ENCODE measurements at regions not wholly inside any gene's neighbourhood (a gene's known extent, or its start where the extent isn't known, plus 50 kb on each side); places are given as distances from the start of the nearest gene placed in this dataset.

DNA sequence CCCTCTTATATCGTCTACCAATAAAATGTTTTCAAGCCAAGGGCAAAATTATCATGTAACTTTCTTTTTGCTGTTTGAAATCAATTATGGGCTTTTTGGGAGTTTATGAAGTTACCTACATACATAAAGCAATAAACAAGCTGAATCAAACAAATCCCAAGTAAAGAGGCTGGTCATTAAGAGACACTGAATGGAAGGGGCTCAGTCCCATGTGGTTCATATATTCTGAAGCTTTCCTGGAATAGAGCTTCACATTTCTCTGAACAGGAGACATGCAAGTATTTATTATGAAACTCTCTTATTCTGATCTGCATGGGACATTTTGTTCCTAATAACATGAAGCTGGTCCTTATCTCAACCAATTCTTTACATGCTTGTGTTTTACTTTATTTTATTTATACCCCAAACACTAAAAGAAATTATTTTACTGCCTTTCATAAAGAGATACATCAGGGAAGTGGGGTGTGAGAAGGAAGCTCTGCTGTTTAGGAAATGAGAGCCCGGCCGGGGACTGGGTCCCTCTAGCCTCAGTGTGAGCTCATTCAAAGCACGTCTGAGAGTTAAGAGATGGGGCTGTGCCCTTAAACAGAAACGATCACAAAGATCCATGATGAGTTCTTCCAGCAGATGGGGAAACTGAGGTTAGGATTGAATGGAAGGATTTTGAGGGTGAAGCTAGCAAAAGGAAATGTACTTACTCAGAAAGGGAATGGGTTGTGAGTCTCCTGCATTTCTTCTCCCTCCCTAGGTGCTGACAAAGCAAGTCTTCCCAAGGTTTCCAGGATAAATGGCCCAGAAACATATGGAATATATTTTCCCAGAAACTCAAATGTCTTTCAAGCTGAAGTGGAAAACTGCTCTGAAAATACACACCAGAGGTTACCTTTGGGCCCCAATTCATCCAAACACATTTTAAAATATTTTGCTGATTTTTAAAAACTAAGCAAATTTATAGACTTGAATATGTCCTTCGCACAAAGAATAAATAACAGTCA lies 93.1 kb upstream of the LNX1 start:
- no peak for FAIRE-seq

DNA sequence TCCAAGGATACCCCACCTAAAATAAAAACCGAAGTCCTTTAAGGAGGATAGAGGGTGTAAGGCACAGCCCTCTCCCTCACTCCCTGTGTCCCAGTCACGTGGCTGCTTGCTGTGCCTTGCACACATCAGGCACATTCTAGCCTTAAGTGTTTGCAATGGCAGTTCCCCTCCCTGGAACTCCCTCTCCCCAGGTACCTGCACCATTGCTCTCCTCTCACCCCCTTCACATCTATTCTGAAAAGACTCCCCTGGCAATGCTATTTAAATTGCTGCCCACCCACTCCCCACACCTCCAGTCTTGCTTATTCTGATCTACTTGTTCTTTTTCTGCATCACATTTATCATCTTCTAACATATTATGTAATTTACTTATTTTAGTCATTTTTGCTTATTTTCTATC lies 91.6 kb upstream of the LNX1 start:
- no peak for FAIRE-seq

DNA sequence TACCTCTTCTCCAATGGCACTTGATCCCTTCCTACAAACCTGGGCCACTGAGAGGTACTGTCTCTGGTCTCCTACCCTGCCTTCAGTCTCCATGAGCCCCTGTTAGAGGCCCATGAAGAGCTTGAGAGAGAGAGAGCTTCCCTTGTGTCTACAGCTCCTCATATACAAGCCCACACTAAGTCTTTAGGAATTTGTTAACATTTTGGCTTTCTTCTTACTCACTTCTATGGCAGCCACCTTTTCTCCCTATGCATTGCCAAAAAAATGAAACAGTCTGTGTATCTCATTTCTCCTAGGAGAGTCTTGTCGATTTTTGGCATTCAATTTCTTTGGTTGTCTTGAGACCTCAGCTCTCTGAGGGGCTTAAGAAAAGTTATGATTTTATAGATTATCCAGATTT lies 90.9 kb upstream of the LNX1 start:
- FAIRE-seq: no peak

DNA sequence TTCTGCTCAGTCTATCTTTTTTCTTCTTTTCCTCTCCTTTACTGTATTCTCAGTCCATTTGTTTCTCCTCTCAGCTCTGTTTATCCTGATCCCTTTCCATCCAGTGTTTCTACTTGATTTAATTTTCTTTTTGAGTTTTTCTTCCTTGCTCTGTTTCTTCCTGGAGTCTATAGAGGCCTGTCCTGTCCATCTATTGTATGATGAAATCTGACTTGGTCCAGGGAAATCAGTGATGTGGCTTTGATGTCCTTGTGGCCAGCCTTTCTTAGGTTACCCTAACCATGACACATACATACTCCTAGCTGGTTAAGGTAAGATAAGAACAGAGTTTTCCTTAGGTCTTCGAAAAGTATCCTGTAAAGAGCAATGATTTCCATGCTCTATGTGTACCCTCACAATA lies 89.3 kb upstream of the LNX1 start:
- FAIRE-seq: no peak

DNA sequence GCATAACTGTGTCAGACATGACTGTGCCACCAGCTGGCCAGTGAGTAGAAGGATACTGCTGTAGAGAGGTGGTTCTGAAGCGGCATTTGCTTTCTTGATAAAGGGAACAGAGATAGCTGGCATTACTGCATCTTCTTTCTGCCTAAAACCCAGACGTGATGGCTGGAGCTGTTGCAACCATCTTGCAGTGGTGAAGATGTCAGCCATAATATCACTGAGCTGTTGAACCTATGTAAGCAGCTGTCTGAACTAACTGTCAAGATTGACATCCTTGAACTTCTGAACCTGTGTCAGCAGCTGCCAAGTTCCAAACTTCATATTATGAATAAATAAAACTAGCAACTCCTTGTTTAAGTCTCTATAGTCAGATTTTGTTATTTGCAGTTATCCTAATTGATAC lies 88.9 kb upstream of the LNX1 start:
- FAIRE-seq: no peak

DNA sequence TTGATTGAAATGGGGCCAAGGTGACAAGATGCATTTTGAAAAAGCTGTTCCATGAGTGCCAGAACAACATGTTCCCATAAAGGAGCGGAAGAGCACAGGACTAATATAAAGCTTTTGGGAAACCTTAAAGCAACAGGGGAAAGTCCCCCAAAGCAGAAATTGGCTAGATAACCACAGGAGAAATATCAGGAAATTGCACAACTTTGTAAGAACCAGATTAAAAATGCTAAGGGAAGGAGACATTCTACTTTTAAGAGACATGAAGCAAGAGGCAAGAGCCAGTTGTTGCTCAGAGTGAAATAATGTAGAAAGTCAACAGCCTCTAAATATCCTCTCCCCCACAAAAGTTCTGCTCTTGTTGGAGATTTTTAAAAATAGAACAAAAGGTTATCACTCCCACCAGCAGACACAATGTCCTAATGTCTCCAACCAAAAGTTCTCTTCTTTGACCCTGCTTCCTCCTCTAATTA lies 85.2 kb upstream of the LNX1 start:
- FAIRE-seq: no peak

DNA sequence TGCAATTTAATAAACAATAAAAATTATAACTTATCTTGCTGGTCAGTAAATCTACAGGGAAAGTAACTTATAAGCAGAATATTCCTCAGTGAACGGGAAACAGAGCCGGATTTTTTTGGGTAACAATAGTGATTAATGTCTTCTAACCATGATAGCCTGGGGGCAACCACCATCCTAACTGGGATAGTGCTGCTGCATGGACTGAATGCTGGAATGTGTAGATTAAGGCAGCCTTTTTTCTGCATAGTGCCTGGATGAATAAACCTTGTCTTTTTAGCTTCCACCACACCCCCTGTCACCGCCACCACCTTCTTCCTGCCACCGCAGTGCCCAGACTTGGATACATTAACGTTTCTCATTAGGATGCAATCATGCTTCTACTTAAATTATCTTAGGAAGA lies 83.6 kb upstream of the LNX1 start:
- FAIRE-seq: no peak

DNA sequence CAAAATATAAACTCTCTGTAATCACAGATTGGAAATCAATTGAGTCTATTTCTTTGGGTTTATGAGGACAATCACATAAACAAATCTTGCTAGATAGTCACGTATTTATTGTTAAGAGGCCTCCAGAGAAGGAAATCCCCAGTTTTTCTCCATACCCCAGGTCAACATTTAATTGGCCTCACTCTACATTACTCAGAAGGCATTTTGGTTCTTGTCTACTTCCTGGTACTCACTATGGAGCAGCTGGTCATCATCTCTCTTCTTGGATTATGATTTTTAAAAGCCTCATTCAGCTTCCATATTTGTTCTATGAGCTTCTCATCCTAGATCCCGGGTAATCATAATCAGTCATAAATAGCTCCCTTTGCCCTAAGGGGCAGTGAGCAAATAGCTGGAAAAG lies 81.6 kb upstream of the LNX1 start:
- FAIRE-seq: no peak

DNA sequence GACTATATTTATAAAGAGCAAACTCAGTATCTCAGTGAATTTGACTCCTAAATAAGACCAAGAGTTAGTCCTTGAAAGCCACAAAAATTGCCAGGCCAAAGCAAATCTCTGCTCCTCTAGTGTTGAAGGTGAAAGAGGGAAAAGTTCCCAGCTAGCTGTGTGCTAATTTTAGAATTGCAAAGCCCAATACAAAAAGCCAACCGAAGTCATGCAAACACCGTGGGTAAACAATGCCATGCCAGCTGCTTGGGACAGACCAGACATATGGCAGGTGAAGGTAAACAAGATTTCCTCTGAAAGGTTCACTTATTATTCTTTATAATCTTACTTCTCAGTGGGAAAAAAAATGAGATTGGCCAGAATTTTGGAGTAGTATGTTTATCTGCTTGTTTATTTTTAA lies 80.5 kb upstream of the LNX1 start:
- no peak for FAIRE-seq

DNA sequence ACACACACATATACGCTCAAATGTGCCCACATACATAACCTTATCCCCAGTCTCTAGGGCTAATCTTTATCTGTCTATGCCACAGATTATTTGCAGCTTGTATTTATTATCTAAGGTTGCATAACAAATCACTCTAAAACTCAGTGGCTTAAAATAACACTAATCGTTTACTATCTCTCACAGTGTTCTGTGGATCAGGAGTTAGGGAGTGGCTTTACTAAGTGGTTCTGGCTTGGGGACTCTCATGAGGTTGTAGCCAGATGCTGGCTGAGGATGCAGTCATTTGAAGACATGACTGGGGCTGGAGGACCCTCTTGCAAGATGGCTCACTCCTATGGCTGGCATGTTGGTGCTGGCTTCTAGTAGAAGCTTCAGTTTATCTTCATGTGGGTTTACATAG lies 68.5 kb upstream of the LNX1 start:
- no peak for FAIRE-seq

DNA sequence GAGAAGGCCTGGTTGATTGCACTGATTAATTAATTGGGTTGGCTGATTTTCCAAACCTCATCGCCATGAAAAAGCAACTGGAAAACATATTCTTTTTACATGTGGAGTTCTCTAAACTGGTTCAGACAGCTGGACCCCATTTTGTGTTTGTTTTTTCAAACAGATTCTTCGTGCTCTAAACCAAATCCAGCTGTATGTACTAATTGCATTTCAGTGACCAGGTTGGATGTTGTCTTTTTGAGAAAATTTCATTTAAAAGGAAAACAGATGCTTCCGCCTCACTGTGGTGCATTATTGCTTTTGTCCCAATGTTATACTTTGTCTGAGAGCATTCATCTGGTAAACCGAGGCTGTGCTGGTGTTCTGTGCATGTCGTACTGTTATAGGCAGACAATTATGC lies 67.8 kb upstream of the LNX1 start:
- no peak for FAIRE-seq

DNA sequence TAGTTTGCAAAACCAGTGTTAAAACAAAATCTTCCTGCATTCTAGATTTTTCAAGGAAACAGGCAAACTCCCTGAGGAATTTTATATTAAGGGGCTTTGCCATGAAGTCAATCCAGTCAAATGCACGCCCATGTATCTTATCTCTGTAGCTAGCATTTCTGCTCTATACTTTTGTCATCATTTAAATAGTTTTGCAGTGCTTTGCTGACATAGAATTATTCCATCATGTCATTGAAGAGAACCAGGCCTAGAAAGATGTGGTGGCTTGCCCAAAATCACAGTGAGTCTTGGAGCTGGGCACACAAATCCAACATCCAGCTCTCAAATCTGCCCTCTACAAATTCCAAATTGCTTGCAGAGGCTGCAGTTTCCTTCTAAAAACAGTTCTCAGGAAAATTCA lies 66.7 kb upstream of the LNX1 start:
- FAIRE-seq: no peak

DNA sequence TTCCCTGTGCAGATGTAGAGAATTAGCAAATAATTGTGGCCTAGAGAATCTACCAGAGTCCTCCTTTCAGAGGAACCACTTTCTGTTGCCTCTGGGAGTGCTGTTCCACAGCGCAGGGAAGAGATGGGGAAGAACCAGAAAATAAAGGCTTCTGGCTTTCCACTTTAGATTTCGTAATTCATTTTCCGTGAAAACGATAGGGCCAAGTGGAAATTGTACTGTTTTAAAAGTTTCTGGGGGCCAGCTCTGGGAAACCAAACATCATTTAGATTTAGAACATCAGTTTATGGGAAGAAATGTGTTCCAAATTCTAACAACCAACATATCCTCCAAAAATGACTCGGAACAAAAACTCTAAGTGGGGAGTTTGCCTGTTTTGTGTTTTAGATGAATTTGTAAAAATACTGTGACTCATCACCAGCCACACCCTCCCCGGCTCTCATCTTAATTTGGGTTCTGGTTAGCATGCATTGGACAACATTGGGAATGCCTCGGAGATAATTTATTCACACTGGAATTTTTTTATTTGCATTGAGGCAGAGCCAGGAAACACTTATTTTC lies 65.2 kb upstream of the LNX1 start:
- no peak for FAIRE-seq

DNA sequence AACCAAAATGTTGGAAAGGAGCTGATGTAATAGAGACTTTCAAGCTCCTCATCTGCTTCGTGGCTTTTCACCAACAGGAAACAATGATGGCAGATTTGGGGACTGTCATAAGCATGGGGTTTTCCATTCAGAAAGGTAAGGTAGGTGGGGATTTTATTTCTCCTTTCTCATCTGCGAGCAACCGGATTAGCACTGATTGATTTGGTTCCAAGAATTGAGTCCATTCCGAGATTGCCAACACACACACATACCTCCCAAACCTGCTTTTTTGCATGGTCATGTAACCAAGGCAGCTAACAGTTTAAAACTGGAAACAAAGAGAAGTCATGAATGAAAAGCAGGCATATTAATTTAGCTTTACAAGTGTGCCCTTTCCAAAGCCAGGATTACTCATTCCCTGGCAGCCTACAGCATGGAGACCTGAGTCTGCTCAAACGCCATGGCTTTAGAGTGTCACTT lies 63.0 kb upstream of the LNX1 start:
- FAIRE-seq: no peak

DNA sequence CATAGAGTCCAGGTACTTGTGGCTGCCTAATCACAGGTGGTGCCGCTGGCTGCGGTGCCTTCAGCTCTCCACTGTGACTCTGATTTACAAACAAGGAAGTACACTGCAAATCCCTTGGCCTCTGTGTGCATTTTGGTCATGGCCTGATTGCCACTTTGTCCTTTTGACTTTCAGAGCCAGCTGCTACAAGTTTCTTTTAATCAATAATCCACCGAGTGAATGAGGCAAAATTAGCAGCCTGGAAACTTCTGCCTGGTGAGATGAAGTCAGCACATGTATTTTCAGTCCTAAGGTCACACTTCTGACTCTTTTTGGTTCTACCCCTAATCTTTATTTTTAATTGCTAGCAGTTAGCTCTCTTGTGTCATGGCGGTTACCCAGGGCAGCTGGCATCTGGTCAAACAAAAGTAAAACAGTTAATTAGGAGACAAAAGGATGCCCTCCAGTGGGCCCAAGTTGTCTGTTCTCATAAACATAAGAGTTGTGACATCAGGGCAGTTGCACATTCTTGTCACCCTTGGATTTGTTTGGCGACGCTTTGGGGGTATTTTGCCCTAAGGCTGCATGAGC lies 62.3 kb upstream of the LNX1 start:
- FAIRE-seq: no peak

DNA sequence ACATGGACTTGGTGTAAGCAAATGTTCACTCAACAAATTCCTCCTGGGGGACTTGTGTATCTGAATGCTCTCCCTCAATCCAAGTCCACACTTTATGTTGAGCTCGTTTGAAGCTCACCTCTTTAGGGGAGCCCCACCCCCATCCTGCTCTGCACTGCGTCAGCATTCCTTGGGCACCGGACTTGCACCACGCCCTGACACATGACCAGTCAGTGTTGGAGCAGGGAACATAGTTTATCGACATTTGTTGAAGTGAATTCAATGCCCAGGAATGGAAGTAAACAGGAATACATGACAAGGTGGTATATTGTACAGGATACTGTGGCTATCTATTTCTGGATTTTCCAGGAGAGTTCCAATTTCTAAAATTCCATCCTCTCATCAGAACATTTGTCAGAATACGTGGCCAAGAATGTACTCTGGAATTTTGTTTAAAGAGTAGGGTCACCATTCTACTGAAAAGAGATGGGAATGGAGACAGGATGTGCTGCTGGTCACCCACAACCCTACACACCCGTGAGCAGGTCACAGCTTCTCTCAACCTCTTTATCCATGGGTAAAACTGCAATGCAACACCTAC lies 60.0 kb upstream of the LNX1 start:
- FAIRE-seq: no peak

DNA sequence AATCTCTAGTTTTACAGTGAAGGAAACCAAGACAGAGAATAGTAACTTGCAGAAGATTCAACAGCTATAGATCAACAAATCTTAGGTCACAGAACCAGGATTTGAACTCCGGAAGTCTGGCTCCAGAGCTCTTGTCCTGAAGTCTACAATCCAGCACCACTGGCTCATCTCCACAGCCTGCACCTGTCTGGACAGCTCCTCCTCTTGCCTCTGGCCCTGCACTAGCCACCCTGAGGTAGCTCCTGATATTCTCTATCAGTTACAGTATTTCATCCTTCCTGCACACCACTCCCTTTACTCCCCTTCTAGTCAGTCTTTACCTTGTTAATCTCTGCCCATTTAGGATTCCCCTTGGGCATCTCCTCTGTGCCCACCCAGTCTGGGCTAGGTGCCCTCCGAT lies 58.1 kb upstream of the LNX1 start:
- no peak for FAIRE-seq

DNA sequence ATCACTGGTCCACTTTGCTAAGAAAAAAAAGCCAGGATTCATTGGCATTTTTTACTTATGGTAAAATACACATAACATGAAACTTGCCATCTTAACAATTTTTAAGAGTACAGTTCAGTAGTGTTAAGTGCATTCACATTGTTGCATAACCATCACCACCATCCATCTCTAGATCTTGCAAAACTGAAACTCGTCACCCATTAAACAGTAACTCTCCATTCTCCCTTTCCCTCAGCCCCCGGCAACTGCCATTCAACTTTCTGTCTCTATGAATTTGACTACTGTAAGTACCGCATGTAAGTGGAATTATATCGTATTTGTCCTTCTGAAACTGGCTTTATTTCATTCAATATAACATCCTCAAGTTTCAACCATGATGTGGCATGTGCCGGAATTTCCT lies 56.3 kb upstream of the LNX1 start:
- no peak for FAIRE-seq

DNA sequence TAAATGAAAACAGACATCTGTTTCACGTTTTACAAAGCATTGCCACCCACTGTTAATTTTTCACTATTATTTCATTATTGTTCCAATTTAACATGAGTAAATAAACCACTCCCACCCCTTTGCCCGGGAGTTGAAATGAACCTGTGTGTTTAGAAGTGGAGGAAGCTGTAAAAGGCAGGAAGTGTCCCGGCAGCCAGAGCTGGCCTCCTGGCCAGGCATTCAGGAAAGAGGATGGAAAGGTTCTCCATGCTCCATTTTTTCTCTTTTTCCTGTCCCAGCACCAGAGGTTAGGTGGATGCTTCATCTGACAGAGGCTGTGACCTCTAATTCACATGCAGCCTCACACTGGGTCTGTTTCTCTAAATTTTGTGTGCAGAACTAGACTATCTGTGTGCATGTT lies 55.5 kb upstream of the LNX1 start:
- no peak for FAIRE-seq

DNA sequence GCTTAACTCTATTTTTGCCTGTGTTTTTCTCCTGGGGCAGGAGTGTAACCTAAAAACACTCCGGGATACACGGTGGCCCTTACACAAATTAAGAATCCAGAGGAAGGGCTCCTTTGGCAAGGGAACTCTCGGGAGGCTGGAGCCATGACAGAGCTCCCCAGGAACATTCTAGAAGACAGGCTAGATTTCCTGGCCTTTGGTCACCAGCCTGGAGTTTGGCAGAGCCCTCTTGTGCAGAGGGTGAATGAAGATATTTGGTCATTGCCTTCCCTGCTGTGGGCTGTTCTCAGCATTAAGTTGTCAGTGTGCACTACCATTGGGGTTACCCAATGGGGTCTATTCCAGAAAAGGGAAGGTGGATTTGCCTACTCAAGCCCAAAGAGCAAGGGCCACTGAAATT lies 53.8 kb upstream of the LNX1 start:
- no peak for FAIRE-seq

DNA sequence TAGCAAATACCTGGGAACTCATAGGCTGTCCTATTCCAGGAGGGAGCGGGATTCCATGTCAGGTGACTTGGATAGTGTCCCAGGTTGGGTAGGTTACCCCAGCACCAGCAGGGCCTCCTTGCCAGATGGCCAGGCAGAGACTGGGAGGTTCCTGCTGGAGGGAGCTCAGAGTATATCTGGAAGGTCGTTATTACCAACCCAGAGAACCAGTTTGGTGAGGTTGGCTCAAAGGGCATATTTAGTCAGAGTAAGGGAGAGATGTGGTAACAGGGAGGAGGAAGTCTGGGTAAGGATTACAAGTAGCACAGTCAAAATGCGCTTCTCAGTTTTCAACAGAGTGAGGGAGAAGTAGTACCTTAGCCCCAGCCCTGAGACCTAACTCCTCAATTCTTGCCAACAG lies 53.3 kb upstream of the LNX1 start:
- FAIRE-seq: peak; percentile 73
